ENCODE measurements at regions not wholly inside any gene's neighbourhood (a gene's known extent, or its start where the extent isn't known, plus 50 kb on each side); places are given as distances from the start of the nearest gene placed in this dataset.

GRCh38 chr12:5260591-5261086, 171.3 kb upstream of the NTF3 start:
- no peak for TF ChIP-seq MAX (IDR thresholded peaks at IDR 0.05; ENCODE audit: insufficient read depth, insufficient read length)
- TF ChIP-seq, protein P1, sequence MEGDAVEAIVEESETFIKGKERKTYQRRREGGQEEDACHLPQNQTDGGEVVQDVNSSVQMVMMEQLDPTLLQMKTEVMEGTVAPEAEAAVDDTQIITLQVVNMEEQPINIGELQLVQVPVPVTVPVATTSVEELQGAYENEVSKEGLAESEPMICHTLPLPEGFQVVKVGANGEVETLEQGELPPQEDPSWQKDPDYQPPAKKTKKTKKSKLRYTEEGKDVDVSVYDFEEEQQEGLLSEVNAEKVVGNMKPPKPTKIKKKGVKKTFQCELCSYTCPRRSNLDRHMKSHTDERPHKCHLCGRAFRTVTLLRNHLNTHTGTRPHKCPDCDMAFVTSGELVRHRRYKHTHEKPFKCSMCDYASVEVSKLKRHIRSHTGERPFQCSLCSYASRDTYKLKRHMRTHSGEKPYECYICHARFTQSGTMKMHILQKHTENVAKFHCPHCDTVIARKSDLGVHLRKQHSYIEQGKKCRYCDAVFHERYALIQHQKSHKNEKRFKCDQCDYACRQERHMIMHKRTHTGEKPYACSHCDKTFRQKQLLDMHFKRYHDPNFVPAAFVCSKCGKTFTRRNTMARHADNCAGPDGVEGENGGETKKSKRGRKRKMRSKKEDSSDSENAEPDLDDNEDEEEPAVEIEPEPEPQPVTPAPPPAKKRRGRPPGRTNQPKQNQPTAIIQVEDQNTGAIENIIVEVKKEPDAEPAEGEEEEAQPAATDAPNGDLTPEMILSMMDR (IDR thresholded peaks at IDR 0.05; ENCODE audit: extremely low read depth in 1 of 2, insufficient read depth in 1 of 2, low read depth in 1 of 2, low read length in 2 of 2), result no peak

Measured in endothelial cell of umbilical vein (primary cell).